ENCODE measurements at regions not wholly inside any gene's neighbourhood (a gene's known extent, or its start where the extent isn't known, plus 50 kb on each side); places are given as distances from the start of the nearest gene placed in this dataset.

DNA sequence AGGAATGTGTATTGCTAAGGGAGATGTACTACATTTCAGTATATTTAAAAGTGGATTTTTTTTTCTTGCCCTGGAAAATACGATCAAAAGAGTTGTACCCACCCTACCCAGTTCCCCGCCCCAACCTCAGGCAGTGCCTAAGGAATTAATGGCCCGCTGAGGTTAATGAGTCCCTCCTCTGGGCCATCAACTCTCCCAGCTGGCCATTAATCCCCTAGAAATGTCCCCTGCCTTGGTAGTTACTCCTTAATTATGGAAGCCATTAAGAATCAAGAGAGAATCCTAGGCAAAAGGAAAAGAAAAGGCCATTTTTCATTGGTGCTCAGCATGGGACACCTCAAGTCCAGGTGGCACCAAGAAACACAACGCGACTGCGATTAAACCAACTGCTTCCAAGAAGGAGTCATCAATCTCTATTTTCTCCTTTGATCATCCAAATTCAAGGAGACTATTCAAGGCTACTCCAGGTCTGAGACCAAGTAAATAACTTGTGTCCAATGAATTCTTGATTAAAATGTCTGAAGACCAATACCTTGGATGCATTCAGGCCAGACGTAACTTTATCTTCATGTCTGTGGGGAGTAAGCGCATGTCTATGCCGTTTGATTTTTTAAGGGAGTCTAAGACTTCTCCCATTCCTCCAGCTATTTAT is 1962.2 kb upstream of the WWC1 start:
- DNase-seq (ENCODE audit: low spot score in 2 of 2): no peak

DNA sequence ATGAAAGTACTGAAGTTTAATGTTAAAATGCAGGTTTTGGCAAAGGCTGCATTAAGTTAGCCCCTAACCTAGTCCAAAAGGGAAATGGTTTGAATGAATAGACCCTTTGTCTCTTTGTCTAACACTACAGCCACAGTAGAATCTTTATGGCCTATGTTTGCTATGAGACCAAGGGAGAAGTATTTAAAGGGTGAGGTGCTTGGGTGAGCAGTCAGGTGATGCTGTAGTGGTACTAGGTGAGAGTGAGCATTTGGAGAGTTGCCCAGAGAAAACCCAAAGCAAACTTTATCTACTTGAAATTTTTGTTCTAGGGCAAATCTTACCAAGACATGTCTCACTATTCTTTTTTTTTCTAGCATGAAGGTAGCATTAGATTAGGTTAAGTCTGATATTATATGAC is 1961.4 kb upstream of the WWC1 start:
- no peak for FAIRE-seq
- DNase-seq (ENCODE audit: low spot score in 2 of 2): no peak

More for the DNA sequence above, 1962.2 kb upstream of the WWC1 start:
- FAIRE-seq: no peak

DNA sequence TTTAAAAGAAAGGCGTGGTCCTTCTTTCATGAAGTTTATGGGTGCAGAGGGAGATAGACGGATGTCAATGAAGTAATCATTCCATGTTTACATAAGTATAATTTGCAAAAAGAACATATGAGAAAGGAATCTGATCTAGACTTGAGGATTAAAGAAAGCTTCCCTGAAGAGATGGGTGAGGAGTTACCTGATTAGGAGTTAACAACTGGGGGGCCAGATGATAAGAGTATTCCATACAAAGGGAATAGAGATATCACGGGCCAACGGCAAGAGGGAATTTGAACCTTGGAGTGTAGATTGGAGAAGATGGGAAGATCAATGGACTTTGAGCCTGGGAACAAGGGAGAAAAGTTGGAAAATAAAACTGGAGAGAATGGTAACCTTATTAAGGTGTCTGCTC is 1959.9 kb upstream of the WWC1 start:
- FAIRE-seq (no peak), DNase-seq (ENCODE audit: low spot score in 2 of 2) (no peak)

DNA sequence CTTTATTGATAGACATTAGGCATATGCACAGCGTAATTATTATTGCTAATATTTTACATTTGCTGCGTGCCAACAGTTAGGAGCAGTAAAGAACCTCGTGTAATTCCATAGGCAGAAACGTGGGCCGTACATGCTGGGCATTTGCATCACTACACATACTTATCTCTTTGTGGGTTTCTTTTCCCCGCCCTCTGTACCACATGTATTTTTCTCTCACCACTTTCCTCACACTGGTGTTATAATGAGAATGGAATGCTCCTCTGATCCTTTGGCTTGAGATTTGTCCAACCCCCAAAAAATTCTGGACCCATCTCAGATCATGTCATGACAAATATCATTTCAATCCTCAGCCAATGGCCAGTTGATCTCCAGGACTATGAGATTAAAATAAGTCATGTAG is 1952.6 kb upstream of the WWC1 start:
- FAIRE-seq: no peak
- no peak for DNase-seq (ENCODE audit: low spot score in 2 of 2)

DNA sequence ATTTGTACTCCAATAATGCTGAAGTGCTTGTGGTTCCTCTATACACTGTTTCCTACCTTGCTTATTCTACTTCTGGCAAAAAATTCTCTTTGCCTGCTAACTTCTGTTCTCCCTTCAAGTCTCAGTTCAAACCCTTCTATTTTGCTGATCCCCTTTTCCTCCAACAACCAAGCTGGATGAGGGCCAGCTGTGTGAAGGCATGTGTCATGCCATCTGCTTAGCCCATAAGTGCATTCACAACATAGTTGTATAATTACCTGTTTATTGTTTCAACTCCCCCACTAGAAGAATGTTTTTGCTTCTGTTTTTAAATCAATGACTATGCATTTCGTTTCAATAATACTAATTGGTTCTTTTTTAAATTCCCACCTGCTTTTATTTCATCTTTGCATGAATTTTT is 1951.4 kb upstream of the WWC1 start:
- FAIRE-seq (no peak), DNase-seq (ENCODE audit: low spot score in 2 of 2) (no peak)

DNA sequence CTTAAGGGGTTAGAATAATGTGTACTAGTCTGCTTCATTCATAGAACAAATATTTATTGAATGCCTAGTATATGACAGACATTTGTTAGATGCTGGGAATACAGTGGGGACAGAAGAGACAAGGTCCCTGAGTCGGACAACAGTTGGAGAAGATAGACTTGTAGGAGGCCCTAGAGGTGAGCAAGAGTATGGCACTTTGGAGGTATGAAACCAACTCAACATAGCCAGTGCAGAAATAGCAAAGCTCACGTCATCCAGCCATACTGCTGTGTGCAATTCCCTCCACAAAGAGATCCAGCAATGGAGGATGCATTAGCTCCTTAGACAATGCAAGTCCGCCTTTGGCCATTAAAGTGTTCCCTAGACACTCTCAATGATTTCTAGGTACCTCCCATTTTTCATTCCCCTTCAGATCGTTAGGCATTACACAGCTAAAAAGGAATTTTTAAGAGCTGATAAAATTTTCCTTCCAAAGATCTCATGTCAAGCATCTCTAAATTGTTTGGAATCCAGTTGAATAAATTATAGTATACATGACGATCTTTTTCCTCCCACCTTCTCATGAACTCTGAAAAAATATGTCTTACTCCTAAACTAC is 1949.6 kb upstream of the WWC1 start:
- DNase-seq (ENCODE audit: low spot score in 2 of 2): no peak
- FAIRE-seq: no peak

DNA sequence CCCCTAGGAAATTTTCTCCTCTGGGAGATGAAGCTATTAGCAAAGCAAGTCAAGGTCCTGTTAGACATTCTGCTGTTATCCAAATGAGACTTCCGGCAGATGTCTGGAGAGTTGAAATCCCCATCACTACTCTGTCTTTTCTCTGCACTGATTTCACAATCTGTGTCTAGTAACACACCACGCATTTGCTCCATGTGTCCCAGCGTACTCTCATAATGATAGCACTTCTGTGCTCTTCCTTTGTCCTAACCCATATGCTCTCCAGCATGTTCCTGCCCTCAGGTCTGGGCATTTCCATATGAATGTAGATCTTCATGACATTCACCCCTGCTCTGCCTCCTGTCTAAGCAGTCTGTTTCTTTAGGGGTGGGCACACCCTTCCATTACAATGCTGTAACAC is 1949.0 kb upstream of the WWC1 start:
- FAIRE-seq (no peak), DNase-seq (ENCODE audit: low spot score in 2 of 2) (no peak)

DNA sequence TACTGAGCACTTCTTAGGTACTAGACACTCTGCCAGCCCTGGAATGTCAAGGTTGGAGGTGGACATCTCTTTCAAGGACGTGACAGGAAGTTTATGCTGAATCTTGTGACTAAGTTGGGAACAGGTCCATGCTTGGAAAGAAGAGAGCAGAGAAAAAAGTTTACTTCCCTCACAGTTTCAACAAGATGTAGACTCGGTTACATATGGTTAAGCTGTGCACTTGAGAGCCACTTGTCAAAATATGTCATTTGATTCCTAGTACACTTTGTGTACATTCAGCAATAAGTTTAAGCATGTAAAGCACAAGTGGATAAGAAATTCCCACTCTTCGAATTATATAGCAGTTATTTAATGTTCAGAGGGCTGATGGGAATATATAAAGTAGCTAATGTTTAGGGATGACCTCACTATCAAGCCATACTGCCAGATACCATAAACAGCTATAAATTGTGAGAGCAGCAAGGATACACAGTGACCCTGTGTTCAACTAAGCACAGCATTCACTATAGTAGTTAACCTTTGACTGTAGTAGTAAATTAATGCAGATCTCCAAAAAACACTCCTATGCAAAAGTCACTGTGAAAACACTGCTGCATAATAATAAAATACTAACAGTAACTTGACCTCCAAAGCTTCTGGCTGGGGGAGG is 1944.6 kb upstream of the WWC1 start:
- no peak for DNase-seq (ENCODE audit: low spot score in 2 of 2)
- FAIRE-seq: no peak

DNA sequence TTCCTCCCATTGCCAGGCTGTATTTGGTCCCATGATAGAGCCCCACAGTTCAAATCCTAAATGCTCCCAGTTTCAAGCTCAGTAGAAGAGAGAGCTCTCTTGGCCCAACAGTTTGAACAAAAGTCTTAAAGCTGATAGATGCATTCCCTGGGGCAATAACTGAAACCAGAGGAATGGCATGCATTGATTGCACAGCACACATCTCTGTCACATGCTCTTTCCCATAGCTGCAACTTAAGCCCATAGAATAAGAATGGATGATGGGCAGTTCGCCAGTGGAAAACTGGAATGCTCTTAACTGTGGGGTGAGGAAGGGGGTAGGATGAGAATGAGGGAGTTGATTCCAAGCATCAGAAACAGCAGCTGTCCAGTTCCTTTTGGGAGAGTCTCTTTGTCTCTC is 1942.4 kb upstream of the WWC1 start:
- DNase-seq (ENCODE audit: low spot score in 2 of 2) (no peak), FAIRE-seq (no peak)

DNA sequence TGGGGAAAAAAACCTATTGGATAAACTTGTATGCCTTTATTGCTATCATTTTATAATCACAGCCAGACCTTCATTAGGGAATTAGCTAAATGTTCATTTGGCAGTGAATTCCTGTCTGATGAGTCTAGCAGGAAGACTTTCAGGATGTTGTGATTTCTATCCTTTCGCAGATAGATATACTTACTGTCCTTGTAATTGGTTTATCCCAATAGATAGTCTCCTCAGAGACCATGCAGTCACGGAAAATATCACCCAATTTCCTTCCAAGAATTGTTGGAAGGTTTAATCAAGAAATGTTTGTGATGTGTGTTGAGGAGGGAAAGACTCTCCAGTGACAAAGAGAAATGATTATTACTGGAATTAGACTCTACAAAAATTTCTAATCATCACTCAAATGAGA is 1937.9 kb upstream of the WWC1 start:
- FAIRE-seq (no peak), DNase-seq (ENCODE audit: low spot score in 2 of 2) (no peak)

DNA sequence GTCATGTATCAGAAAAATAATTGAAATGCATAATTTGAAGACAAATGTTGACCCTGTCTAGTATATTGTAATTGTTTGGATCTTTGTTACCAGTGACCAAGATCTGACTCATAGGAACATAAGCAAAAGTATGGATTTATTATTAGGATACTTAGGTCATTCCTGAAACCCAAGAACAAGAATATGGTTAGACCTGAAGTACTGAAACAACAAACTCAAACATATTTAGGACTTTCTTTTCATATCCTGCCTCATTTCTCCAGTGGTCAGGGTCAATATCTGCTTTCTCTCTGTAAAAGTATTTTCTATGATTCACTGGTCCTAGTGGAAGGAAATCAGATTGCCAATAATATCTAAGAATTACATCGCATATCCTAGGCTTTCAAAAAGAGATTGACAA is 1937.1 kb upstream of the WWC1 start:
- DNase-seq (ENCODE audit: low spot score in 2 of 2) (no peak), FAIRE-seq (no peak)

DNA sequence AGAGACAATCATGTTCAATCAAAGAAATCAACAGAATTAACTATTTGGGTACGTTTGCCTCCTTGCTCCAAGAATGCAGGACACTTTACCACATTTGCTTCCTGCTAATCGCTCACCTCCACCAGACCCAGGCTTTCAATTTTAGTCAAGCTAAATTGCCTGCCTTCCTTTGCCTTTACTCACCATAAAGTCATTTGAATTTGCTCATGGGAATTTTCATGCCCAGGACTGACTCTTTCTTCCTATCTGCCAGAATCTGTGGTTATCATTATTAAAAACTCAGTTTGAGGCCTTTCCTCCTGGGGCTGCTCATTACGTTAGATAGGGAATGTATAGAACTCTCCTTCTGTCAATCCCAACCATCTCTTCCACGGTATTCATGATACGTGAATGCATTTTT is 1935.3 kb upstream of the WWC1 start:
- FAIRE-seq: no peak

DNA sequence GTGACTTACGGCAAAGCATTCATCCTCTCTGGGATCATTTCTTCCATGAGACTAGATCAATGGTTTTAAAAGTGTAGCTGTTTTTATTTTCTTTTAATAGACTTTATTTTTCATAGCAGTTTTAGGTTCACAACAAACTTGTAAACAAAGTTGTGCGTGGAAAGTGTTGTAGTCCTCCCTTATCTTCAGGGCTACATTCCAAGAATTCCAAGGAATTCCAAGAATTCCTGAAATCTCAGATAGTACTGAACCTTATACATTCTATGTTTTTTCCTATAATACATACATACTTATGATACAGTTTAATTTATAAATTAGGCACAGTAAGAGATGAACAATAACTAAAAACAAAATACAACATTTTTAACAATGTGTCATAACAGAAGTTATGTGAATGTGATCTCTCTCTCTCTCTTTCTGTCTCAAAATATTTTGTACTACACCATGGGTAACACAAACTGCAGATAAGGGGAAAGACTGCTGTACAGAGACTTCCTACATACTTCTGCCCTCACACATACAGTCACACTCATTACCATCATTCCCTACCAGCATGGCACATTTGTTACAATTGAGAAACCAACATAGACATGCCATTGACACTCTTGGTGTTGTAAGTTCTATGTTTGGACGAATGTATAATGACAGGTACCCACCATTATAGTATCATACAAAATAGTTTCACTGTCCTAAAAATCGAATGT is 1933.2 kb upstream of the WWC1 start:
- DNase-seq (ENCODE audit: low spot score in 2 of 2): no peak
- FAIRE-seq: no peak

More for the DNA sequence above, 1935.3 kb upstream of the WWC1 start:
- DNase-seq (ENCODE audit: low spot score in 2 of 2): no peak

DNA sequence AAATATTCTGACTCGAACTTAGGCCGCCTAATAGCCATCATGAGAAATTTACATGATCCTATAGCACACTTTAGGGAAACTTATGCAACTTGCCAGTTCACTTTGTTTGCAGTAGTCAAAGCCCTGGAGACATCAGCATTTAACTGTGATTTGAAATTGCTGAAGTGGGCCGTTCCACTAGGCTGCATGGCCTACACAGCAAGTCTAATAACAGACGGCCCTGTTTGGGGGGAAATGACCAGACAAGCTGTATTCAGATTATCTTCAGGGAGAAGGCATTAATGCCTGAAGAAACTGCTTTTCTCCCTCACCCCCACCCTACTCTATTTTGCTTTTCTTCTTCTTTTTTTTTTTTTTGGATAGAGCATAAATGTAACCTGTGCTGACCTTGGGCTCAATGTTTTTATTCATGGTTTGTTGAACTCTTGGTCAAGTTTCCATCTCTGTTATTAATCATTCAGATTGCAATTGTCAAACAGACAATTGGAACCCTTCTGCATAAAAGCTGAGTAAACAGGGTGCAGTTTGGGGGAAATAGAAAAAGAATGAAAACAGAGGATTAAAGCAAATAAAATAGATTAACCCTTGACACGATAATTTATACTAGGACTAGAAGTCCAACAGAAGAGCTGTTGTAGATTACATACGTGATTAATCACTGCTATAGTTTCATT is 1928.2 kb upstream of the WWC1 start:
- FAIRE-seq (no peak), DNase-seq (ENCODE audit: low spot score in 2 of 2) (no peak)

DNA sequence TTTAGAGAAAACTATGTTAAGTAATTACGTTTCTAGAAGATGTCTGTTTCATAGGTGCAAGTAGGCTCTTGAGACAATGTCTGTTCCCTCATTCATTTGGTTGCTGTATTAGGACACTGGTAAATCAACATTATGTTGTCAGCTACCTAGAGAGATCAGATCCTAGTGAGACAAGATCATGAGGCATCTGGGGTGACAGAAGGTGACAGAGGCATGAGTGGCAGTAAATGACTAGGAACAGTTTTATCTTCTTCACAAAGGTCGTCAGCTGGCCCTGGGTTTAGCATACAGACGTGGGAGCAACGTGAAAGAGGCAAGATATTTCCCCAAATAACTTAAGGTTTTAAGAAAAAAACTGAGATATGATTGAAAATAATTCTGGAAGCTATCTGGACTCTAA is 1926.3 kb upstream of the WWC1 start:
- no peak for DNase-seq (ENCODE audit: low spot score in 2 of 2)

DNA sequence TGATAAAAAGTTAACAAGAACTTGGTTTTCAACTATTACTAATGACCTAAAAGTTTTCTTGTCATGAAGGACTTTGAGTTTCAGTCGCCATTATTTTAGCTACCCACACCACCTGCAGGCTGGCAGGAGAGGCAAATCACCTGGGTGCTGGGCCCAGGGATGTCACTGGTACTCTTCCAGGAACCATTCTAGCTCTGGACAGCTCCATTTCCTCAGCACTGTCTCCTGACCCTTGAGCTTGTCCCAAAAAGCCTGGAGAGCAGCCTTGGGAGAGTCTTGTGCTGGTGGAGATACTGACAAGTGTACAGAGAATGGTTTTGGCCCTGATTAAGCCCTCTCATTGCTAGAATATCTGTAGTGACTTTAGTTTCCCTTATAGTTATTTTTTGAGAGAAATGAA is 1924.1 kb upstream of the WWC1 start:
- DNase-seq (ENCODE audit: low spot score in 2 of 2) (no peak), FAIRE-seq (no peak)

More for the DNA sequence above, 1926.3 kb upstream of the WWC1 start:
- FAIRE-seq: no peak

DNA sequence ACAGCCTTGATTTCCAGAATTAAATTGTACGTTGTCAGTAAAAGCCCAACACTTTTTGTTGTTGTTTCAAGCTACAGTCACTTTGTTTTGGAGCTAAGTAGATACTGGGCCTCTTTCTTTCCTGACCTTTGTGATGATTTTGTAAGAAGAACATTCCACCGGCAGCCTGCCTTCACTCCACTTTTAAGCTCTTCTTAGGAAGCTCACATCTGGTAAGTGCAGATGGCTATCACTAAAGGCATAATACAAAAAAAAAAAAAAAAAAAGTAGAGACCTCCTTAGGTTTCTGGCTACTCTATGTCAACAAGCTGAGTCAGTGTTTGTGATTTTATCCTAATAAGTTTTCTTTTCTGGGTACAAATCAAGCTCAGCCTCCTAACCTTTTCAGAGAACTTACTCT is 1922.1 kb upstream of the WWC1 start:
- FAIRE-seq: no peak
- no peak for DNase-seq (ENCODE audit: low spot score in 2 of 2)

DNA sequence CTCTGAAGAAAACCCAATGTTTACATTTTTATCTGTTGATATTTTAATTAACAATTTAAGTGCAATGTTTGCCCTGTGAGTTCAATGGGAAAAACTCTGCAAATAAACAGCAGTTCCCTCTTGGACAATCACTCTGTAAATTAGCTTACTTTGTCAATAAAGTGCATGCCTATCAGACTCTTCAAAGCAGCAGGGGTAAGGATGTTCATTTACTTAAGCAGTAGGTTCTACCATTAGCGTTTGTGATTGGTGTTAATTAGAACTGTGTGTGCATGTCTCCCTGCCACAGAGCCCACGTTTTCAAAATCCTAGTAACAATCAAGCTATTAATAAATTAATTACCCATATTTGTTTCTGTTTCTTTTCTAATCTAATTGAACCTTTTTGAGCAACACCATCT is 1921.6 kb upstream of the WWC1 start:
- no peak for DNase-seq (ENCODE audit: low spot score in 2 of 2)
- FAIRE-seq: no peak

DNA sequence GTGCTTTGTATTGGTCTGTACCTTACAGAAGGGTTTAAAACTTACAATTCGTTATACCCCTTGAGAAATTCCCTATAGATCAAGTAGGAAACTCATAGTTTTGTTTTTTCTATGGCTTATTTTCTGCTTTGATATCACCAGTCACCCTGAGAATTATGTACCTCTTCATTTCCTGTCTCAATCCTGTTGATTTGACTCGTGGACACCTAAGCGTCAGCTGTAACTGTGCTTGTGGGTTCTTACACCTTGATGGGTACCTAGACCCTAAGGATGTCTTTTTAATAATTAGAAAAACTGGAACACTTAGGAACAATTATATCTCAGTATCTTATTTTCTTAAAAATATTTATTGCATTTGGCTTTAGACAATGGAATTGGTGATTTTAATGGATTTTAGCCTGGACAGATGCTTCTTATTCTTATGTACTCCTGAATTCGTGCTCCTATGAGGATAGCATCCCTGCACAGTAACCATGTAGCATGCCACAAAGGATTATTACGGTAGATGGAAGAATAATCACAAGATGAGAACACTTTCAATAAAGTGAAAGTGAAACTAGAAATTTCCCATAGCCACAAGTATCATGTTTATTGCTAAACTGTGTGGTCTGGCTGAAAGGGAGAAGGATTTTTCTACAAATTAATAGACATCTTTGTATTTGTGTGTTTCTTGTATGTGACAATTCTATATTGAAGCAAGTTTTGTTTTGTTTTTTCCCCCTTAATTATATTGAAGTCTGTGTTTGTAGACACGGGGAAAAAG is 1920.3 kb upstream of the WWC1 start:
- DNase-seq (ENCODE audit: low spot score in 2 of 2) (no peak), FAIRE-seq (no peak)

DNA sequence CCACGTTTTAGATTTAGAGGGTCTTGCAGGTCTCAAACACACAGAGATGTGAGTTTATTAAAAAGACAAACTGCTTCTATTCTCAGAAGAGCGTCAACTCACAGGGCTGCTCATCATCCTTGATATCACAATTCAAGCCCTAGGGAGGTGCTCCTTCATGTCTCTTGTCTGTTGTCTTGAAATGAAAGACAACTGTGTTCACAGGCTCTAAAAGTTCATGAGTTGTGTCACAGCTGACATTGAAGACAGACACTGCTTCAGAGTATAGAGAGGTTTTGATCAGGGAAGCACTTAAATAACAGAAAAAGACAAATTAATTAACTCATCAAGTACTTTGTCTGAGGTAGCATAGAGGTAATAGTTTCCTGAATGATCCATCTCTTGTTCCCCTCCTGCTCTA is 1917.6 kb upstream of the WWC1 start:
- FAIRE-seq: no peak

More for the DNA sequence above, 1917.6 kb upstream of the WWC1 start:
- no peak for DNase-seq (ENCODE audit: low spot score in 2 of 2)

Measured in frontal cortex (tissue), 3 donors.